HG03139 (cell line): ENCODE measurements at regions not wholly inside any gene's neighbourhood (a gene's known extent, or its start where the extent isn't known, plus 50 kb on each side); places are given as distances from the start of the nearest gene placed in this dataset.

ENCODE experiments used
- ATAC-seq: cut with Tn5 transposase; IDR thresholded peaks from one replicate; pipeline ENCODE4 v1.9.1; 2021; ENCODE audit not compliant: unreplicated experiment

DNA sequence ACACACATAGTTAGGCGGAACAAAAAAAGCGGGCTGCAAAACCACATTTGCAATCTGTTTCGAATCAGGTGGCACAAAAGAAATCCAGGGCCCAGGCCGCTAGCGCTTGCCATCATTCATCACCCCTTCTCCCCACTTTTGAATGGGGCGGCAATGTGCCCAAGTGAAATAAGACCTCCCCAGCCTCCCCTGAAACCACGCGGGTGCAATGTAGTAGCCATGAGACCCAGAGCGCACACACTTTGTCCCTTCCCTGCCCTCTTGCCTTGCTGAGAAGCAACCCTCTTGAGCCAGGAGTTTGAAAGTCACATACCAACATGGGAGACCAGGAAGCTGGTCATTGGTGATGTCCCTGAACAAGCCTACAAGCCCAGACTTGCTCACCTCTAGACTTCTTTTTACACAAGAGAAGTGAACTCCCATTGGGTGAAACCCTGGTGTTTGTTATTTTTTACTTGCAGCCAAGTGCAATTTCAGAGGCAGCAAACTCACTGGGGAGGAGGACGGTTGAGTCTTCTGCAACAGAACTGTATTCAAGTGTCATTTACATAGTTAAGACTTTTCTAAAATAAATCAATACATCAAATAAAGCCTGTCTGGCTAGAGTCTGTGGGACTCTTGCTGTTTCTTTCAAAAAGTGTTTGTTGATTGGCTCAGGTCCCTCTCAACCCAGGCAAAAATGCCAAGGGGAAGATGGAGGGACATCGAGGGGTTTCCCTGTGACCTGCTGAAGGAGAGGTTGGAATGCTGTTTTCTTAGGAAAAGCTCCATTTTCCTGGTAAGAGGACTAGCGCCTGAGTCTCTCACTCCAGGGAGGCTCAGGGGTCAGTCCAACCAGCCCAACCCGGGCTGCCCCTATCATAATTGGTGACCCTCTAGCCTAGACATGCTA is 138.1 kb upstream of the PTPN1 start:
- no peak for ATAC-seq

DNA sequence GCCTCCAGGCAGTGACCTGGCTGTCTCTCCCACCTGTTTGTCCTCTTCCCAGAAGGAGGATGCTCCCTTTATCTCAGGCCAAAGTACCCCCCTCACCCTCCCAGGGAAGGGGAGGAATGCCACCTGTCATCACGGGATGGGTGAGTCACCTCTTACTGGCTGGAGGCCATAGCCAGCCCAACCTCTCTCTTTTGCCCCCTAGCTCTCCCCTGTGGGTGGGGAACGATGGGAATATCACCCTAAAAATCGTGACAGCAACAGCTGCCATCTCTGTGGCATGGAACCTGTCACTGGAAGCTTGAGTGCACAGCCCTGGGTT is 137.5 kb upstream of the PTPN1 start:
- ATAC-seq, result no peak

DNA sequence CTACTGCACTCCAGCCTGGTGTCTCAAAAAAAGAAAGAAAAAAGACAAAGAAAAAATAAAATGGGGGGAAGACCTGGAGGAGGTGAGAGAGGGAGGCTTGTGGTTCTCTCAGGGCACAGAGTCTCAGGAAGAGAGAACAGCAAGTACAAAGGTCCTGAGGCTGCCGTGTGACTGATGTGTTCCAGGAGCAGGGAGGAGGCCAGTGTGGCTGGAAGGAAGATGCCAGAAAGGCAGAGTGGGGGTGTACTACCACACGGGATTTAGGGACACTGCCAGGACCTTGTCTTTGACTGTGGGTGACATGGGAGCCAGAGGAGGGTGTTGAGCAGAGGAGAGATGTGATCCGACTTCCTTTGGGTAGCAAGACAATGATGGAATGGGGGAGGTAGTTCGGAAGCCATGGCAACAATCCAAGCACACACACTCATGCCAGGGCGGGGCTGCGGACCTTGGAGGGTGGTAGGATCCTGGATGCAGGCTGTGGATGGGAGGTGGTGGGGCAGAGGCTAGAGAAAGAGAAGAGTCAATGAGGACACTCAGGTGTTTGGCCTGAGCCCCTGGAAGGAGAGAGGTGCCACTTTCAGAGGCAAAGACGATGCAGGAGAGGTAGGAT is 136.4 kb upstream of the PTPN1 start:
- no peak for ATAC-seq

- no peak for ATAC-seq
Observed at GRCh38 chr20:50374541-50375078, 135.6 kb upstream of the PTPN1 start.

DNA sequence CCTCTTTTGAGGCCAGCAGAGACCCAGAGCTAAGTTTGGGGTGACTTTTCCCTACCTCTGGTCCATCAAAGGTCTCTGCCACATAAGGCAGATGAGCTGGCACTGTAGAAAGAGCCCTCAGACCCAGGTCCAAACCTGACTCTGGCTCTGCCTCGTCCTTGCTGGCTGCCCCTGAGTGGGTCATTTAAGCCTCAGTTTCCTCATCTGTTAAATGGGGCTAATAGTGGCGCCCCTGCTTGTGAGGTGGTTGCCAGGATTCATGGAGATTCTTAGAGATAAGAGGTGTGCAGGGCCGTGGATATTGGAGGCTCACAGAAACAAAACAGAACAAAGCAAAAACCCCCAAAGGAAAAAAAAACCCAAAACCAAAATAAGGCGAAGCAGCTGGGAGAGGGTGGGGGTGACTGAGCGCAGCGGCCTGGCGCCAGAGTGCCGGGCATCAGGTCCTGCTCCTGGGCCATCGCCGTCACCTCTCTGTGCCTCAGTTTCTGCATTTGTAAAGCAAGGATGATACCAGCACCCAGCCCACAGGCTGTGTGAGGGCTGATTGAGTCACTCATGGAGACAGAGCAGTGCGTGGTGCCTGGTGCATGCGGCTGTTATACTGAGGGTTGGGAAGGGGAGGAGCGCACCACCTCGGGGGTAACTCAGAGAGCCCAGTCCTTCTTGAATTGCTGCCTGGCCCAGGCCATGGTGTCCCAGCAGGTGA is 133.8 kb upstream of the PTPN1 start:
- no peak for ATAC-seq

DNA sequence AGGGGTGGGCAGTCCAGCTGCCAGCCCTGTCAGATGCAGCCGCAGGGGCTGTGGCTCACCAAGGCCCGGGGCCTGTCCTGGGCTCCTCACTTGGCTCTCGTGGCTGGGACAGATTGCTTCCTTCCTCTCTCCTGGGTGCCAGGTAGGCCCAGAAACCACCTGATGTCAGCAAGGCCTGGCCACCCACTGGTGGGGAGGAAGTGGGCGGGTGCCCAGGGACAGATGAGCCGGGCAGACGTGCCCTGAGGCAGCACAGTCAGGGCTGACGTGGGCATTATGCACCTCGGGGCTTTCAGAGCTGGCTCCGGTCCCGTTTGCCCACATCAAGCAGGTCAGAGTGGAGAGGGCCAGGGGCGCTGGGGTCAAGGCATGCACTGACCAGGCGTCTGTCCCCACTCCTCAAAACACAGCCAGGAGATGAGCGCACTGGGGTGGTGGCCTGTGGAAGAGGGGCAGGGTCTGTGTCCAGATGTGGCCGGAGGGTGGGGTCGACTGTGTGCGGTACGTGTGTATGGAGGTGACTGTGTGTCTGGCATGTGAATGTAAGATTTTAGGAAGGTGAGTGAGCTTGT is 133.2 kb upstream of the PTPN1 start:
- ATAC-seq, result no peak

- no peak for ATAC-seq
Observed at GRCh38 chr20:50378170-50379000, 131.8 kb upstream of the PTPN1 start.

- ATAC-seq, result no peak
Observed at GRCh38 chr20:50379049-50379990, 130.9 kb upstream of the PTPN1 start.

DNA sequence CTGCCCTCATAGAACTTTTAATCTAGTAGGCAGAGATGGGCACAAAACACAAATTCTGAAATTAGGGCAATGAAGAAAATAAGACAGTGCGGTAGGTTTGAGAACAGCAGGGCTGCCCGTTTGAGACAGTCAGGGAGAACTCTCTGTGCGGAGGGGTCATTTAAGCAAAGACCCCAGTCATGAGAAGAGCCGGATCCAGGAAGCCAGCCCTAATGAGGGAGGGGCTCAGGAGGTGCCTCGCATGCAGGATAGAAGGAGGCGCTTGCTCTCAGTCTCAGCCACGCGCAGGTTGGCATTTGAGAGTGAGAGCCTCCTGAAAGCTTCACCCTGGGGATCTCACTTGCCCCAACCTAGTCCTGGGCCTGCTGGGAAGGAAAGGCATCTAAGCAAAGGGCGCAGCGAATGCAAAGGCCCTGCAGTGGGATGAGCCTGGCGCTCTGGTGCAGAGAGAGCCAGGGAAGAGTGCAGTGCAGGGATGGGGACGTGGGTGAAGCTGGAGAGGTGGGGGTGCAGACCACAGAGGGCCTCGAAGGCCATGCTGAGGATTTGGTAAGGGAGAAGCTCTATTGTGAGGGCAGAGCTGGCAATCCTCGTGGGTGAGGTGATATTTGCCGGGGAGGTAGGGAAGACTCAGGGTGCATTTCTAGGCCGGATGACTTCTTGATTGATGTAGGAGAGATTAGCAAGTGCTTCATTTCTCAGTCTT is 130.0 kb upstream of the PTPN1 start:
- ATAC-seq, result no peak

DNA sequence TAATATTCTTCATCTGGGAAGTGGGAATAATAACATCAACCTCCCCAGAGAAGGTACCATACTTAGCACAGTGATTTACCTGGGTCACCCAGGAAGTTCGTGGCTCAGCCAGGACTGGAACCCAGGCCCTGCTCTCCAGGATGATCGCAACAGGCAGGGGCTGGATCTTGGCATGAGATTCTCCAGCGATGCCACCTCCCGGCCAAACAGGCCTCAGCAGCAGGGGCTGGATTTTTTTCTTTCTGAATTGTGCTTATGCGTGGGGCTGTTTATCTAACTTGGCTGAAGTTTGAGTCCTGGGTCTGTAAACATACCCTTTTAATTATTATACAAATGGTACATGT is 129.5 kb upstream of the PTPN1 start:
- no peak for ATAC-seq

- ATAC-seq, result no peak
Observed at GRCh38 chr20:50381075-50381732, 129.0 kb upstream of the PTPN1 start.

DNA sequence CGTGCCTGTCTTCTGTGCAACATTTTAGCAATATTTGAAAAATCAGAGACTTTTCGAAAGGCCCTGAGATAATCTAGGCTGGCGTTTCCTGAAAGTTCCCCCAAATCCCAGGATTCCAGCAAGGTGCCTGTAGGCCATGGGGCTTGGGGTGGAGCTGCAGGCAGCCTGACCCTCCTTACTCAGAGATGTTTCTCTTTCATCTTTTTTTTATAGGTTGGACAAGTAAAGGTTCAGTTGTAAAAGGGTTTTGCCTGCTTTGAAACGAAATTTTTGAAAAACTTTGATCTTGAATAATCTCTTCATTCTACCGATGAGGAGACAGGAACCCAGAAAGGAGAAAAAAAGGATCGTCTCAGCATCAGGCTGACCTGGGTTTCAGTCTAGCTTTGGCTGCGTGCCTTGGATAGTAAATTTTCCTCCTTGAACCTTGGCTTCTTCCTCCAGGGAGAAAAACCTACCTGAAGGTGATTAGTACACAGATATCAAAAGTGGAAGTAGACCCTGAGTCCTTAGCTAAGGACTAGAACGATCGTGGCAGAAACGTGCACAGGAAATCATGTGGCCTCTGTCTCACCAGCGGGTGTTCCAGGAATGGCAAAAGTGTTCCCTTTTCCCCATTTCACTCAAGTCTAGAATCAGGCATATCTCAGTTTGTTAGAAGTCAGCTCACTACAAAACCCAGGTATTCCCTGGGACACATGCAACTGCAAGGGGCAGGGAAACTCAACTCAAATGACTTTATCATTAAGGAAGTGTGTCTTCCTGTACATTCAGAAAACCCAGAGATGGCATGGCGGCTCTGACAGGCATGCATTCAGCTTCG is 128.2 kb upstream of the PTPN1 start:
- ATAC-seq, result no peak

GRCh38 chr20:50385733-50386640 is 124.2 kb upstream of the PTPN1 start:
- no peak for ATAC-seq

- ATAC-seq, result no peak
Observed at GRCh38 chr20:50386641-50386960, 123.6 kb upstream of the PTPN1 start.

DNA sequence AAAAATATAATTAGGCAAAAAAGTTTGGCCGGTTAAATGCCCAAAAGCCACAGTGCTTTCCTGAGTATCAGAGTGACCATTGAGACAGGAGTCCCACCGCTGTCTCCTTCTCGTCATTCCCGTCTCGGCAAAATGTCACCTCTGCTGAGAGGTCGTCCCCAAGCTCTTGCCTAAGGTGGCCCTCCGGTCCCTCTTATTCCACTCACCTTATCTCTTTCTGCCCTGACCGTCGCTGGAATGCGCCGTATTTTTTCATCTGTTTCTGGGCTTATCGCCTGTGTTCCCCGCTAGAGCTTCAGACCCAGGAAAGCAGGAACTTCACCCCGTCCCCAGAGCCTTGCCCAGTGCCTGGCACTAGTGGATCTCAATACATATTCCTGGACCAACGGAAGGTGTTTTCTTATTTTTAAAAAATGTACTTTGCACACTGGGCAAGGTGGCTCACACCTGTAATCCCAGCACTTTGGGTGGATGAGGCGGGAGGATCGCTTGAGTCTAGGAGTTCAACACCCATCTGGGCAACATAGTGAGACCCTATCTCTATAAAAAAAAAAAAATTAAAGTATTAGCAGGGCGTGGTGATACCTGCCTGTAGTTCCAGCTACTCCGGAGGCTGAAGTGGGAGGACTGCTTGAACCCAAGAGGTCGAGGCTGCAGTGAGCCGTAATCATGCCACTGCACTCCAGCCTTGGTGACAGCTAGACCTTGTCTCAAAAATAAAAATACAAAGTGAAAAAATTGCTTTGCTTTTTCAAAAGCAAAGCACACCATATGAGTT is 122.8 kb upstream of the PTPN1 start:
- ATAC-seq, result no peak

DNA sequence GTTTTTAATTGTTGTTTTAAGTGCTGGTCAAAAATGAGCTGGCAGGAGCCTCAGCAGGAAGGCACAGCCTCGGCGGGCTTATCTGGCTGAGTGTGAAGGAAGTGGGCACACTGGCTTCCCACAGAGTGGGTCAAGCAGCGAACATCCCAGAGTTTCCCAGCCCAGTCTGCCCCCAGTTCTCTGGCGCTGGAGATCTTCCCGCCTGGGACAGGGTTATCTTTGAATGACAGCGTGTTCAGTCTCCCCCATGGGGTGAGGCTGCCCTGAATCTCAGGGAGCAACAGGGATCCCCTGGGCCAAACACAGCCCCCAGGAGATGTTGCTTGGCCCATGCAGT is 122.2 kb upstream of the PTPN1 start:
- ATAC-seq, result no peak
